NCI-H1417 (cell line): ENCODE measurements at regions not wholly inside any gene's neighbourhood (a gene's known extent, or its start where the extent isn't known, plus 50 kb on each side); places are given as distances from the start of the nearest gene placed in this dataset.
"Not testable (repeated sequence)": the region's sequence is repeated elsewhere in the genome, so short reads cannot be mapped to it uniquely, and the experiment has no call there.

Experiments used
- DNase-seq, 3 experiments: peaks; one replicate each; lab custom pipeline; 2025; lab: John Stamatoyannopoulos, UW

DNA sequence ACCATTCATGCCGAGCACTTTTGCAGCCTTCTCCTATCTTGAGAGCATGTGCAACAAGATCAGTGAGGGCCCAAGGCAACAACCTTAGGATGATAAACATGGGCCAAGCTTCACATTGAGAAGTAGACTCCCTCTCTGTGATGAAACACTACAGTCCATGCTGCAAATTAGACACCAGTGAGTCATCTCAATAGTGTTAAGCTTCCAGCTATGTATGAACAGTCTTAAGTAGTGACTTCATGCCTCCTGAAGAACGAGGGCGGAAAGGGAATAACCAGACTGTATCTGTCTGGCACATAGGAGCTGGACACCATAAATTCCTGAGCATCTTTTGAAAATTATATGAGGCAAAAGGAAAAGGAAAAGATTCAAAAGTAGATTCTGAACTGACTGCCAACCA is 309.9 kb upstream of the SLITRK1 start:
- DNase-seq, result no peak

GRCh38 chr13:84191139-84191538 is 308.9 kb upstream of the SLITRK1 start:
- peak in 1 of 3 experiments; percentile 12 for DNase-seq

DNA sequence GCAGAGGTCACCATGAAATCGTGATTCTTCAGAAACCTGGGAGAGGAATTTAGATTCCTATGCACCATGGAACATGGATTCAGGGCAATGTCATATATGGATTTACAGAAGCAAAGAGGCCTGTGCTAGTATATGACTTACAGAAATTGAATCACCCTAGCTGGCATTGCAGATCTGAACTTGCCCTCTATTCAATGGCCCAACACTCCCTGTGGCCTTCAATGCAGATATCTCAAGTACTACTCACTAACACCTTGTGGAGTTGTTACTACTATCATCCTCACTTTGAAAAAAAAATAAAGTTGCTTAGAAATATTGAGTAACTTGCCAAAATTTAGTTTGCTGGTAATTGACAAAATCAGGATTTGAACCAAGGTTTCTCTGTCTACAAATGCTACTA is 305.4 kb upstream of the SLITRK1 start:
- no peak for DNase-seq

- DNase-seq, result peak in 1 of 3 experiments; percentile 39
Measured at GRCh38 chr13:84139561-84140158, 257.4 kb upstream of the SLITRK1 start.

DNA sequence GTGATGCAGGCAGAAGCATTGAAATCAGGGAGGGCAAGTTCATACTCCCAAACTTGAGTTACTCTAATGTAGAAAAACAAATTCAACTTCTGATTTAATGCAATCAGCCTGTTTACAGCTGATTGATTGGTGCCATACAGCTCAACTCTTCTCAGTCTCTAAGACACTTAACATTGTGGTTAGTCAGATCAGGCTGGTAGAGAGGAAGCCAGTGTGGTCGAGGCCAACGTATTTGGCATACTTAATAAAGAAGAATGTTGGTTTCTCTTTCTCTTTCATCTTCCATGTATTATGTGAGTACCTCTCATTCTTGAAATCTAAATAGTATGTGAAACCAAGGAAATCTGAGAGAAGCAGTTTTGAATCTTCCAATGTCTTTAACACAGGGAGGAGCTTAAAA is 255.0 kb upstream of the SLITRK1 start:
- no peak for DNase-seq

GRCh38 chr13:84136582-84136981 is 254.3 kb upstream of the SLITRK1 start:
- no peak for DNase-seq

DNA sequence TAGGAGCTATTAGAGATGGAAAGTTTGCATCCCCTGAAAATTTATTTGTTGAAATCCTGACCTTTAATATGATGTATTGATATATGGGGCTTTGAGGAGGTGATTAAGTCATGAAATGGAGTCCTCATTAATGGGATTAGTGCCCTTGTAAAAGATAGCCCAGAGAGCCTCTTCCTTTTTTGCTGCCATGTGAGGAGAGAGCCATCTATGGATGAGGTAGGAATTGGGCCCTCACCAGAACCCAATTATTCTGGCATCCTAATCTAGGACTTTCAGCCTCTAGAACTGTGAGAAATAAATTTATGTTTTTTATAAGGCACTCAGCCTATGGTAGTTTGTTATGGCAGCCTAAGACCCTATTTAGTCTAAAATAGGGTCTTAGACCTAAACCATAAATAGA is 250.2 kb upstream of the SLITRK1 start:
- no peak for DNase-seq

DNA sequence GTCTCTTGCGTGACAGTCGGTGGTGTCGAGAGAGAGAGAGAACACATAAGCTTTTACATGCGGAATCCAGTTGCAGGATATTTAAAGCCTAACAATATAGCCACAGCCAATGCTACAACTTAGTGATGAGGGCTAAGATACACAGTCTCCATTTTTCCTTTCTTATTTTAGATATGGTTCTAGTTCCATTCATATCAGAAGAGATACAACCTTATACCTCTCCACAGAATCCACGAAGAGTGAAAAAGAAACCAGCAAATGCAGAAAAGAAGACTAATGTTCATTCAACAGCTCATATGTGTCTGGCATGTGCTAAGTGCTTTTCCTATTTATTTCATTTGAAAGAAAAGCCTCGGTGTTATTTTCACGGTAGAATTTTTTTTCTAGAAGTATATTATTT is 249.0 kb upstream of the SLITRK1 start:
- DNase-seq, result no peak

- no peak for DNase-seq
Measured at GRCh38 chr13:84130495-84131114, 248.3 kb upstream of the SLITRK1 start.

DNA sequence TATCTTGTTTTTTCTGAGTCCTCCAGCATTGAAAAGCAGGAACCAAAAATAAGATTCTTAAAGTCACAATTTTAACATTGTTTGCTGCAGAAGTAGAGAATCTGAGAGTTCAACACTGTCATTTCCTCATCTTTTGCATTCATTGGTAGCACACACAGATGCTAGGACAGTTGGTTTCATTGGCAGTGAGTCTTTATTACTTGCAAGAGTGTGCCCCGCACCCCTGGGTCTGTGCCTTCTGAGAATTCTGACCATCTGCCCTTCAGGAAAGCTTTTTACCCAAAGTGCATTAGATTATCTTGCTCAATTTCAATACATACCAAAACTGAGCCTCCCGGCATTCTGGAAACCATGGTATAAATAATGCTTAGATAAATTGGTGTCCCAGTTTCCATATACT is 247.7 kb upstream of the SLITRK1 start:
- no peak for DNase-seq

- no peak for DNase-seq
Measured at GRCh38 chr13:84127597-84128128, 245.4 kb upstream of the SLITRK1 start.

DNA sequence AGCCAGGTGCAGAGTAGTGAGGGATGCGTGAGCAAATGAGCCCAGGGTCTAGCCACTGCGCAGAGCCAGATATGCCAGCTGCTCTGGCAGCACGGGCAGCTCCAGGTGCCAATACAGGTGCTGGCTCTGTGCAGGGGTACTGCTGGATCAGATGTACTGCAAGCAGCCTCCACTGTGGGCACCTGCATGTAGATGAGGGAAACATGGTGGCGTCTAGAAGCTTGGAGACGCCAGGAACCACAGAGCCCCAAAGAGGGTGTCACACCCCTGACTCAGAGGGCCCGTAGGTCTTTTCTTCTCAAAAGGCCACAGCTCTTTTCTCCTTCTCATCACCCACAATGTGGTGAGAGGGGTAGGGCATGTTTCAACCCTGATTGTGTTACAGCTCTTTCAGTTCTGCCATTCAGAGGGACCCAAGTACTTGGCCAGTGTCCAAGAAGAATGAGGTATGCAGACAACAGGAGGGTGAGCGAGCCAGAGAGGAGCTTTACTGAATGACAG is 244.4 kb upstream of the SLITRK1 start:
- peak in 2 of 3 experiments; percentile 11 to 63 for DNase-seq

GRCh38 chr13:84121456-84121855 is 239.2 kb upstream of the SLITRK1 start:
- DNase-seq, result peak in 1 of 3 experiments; percentile 30

DNA sequence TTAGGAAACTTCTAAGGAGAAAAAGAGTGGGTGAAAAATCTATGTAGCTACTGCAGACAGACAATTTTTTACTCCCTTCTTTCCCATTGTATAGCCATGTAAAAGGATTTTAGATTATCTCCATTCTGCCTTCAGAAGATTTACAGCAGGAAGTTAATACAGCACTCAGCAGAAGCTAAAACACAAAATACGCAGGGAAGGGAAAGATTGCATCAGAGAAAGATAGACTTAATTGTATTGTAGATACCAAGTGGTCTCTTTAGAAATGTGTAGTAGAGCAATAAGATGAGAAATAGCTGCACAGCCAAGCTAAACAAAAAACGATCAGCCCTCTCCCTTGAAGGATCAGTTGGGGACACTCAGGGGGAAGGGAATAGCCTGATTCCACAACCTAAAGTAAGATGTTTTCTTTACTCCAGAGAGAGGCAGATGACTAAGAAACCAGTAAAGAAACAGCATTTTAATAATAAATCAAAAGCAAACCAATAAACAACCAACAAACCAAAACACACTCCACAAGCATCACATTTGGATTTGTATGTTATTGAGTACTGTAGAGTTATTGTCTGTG is 236.7 kb upstream of the SLITRK1 start:
- no peak for DNase-seq

DNA sequence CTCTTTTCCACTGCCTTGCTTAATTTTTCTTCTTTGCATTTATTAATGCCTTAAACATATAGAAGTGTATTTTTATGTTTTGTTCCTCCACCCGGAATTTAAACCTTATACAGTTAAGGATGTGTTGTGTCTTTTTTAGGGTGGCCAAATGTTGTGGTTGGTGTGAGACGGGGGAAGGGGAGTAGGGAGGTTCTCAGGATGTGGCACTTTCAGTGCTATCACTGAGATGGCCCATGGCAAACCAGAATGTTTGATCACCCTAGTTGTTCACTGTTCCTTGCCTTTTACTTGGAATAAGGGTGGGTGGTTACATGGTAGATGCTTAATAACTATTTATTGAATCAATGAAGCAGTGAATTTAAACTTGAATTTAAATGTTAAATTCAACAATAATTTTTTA is 216.0 kb upstream of the SLITRK1 start:
- DNase-seq, result no peak

DNA sequence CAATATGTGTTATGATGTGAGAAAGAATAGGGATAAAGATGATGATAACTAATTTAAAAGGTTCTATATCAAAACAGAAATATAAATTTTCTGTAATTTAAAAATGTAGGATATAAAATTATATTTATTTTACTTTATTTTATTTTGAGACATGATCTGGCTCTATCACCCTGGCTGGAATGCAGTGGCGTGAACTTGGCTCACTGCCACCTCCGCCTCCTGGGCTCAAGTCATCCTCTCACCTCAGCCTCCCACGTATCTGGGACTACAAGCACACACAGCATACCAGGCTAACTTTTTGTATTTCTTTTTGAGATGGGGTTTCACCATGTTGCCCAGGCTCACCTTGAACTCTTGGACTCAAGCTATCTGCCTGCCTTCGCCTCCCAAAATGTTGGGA is 214.9 kb upstream of the SLITRK1 start:
- no peak for DNase-seq

DNA sequence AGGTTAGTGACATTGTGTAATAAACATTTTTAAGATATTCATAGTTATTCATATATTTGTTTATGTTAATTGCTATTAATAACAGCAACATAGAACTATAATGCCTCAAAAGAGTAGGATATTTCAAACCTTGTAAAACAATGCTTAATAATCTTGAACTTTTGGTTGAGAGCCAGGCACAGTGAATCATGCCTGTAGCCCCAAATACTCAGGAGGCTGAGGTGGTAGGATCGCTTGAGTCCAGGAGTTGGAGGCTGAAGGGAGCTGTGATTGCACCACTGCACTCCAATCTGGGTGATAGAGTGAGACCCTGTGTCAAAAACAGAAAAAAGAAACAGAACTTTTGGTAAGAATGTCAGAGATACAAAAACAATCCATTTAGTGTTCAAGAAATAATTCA is 213.9 kb upstream of the SLITRK1 start:
- DNase-seq, result no peak

GRCh38 chr13:84088996-84089395 is 206.7 kb upstream of the SLITRK1 start:
- DNase-seq, result no peak

DNA sequence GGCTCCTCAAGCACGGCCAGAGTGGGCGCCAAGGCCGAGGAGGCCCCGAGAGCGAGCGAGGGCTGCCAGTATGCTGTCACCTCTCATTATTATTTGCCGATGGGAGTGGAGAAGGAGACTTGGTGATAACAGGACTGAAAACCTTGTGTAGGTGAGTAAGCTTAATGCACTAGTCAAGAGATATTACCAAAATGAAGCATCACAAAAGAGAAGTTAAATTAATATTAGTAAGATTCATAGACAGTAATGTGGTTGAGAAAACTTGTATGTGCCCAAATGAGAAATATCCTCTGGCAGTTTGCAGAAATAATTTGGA is 204.5 kb upstream of the SLITRK1 start:
- DNase-seq, result no peak

GRCh38 chr13:84086098-84086846 is 204.0 kb upstream of the SLITRK1 start:
- DNase-seq, result not testable (repeated sequence)

GRCh38 chr13:84082462-84082861 is 200.2 kb upstream of the SLITRK1 start:
- no peak for DNase-seq

DNA sequence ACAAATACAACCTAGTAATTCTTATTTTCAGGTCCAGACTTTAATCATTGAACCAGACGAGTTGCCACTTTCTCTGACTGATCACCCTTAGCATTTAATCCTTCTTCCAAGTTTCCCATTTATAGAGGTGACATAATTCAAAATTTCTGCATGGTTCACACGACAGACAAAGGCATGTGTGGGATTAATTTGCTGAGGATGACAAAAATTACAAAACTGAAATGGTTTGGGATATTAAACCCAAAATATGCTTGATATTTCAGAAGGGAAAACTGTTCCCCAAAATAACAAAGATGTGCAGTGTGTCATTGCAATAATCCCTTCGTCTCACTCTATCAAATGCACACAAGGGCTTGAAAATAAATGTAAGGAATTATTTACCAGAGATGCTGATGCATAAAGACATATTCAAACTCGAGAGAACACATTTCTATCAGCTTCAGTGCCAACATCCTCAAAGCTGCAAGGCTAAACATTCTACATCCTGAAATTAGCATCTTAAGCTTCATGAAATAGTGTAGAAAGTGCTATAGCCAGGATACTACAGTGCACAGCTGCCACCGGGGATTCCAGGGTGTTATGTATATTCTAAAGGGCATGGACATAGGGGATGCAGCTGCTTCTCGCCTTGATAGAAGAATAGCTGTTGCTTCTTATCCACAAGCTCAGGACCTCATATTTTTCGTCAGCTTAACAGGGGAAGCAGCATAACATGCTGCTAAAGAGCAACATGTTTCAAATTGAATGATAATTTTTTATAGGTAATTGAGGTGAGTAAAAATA is 198.7 kb upstream of the SLITRK1 start:
- no peak for DNase-seq
